NCI-H1436 treated with DMSO at 0.1 percent for 48 hours (cell line): ENCODE measurements at regions not wholly inside any gene's neighbourhood (a gene's known extent, or its start where the extent isn't known, plus 50 kb on each side); places are given as distances from the start of the nearest gene placed in this dataset.
"Not testable (repeated sequence)": the region's sequence is repeated elsewhere in the genome, so short reads cannot be mapped to it uniquely, and the experiment has no call there.

Experiments
- DNase-seq: peaks from one replicate; lab custom pipeline; 2025; lab: John Stamatoyannopoulos, UW

DNA sequence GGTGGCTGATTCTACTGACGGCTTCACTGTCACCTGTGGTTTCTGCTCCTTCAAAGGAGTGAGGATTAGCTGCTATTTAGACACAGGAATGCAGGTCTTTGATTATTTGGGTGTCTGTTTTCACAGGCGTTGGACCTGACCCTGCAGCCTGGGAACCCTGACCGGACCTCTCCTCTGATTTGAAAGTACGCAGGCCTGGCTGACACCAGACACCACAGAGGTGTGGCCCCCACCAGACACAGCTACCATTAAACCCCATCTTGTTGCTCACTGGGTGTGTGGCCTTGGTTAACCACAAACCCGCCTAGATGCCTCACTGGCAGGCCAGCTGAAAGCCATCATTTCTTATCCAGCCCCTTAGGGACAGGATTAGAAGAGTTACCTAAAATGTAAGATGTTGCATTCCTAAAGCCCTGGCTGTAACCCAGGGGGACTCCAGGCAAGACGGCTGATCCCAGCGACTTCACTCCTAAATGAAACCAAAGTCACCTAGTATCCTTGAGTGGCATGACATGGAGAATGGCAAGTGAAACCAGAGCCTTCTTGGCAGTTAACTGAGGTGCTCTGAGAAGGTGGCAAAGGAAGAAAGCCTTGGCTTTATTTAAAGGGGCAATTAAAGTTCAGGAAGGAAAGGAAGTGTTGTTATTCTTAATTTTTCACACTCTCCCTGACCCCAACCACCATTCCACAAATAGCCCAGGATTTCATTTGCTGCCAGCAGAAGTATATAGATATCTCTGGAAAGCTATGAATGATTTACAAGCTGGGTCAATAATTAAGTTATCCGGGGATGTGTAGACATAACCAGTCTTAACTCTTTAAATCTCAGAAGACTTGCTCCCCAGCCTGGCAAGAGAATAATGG is 169.9 kb downstream of the QRSL1 start:
- DNase-seq, result no peak

DNA sequence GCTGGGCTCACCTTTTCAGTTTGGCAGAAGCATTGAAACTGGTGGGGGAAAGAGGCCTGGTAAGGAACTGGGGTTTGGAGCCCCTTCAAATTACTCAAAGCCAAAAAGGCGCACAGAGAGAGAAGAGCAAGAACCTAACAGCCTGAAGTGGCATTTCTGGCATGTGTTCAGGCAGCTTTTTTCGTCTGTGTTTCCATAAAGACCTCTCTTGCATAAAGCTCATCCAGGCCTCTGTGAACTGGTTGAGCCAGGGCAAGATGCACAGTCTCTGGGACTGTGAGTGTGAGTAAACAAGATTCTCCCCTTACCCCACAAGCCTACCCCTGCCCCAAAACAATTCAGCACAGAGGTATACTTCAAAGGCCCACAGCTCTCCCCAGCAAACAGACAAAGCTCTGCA is 167.8 kb downstream of the QRSL1 start:
- no peak for DNase-seq

GRCh38 chr6:106796781-106797180 is 167.4 kb downstream of the QRSL1 start:
- no peak for DNase-seq

GRCh38 chr6:106794129-106794528 is 164.8 kb downstream of the QRSL1 start:
- no peak for DNase-seq

GRCh38 chr6:106792536-106793236 is 163.3 kb downstream of the QRSL1 start:
- DNase-seq, result no peak

DNA sequence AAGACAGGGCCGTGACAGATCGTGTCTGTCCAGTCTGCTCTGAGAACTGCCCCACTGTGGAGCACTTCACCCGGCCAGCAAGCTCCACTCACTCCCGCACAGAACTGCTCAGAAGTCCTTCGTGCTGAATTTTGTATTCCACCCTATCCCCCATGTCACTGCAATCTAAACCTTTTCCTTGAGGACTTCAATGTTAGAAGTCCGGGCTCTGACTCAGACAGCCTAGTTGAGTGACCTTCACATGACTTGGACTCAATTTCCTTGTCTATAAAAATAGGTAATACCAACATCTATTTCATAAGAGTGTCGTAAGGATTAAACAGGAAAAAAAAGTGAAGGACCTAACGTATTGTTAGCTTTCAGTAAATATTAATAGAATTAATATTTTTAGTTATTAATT is 161.6 kb downstream of the QRSL1 start:
- no peak for DNase-seq

- no peak for DNase-seq
Measured at GRCh38 chr6:106790149-106790770, 160.9 kb downstream of the QRSL1 start.

- no peak for DNase-seq
Measured at GRCh38 chr6:106789428-106790148, 160.2 kb downstream of the QRSL1 start.

DNA sequence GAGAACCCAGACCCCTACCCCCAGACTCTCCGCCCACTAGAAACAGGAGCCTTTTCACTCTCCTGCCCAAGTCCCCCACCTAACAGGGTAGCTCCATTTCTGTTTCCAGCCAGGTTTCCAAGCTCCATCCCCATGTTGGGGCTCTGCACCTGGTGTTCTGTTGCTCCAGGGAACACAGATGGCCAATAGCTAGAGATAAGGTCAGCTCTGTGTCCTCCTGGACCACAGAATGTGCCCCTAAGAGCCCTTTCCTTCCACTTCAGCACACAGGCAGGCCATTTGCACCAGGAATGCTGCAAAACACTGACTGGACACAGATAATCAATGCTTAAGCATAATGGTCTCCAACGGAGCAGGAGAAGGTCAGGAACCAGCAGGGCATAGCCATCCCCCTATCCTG is 159.4 kb downstream of the QRSL1 start:
- no peak for DNase-seq

- no peak for DNase-seq
Measured at GRCh38 chr6:106787327-106788196, 158.2 kb downstream of the QRSL1 start.

DNA sequence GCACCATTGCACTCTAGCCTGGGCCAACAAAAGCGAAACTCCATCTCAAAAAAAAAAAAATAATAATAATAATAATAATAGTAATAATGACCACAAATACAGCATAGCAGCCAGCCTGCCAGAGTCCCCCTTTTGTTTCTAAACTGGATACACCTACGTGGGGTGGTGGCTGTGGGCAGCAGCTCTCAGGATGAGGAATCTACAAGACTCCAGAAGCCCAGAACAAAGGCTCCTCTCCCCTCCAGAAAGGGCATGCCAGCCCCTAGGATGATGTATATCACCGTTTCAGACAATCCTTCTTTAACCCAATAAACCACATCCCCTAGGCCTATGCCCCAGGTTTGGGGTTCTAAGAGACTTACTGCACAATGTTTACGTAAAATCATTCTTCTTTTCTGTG is 155.9 kb downstream of the QRSL1 start:
- no peak for DNase-seq

DNA sequence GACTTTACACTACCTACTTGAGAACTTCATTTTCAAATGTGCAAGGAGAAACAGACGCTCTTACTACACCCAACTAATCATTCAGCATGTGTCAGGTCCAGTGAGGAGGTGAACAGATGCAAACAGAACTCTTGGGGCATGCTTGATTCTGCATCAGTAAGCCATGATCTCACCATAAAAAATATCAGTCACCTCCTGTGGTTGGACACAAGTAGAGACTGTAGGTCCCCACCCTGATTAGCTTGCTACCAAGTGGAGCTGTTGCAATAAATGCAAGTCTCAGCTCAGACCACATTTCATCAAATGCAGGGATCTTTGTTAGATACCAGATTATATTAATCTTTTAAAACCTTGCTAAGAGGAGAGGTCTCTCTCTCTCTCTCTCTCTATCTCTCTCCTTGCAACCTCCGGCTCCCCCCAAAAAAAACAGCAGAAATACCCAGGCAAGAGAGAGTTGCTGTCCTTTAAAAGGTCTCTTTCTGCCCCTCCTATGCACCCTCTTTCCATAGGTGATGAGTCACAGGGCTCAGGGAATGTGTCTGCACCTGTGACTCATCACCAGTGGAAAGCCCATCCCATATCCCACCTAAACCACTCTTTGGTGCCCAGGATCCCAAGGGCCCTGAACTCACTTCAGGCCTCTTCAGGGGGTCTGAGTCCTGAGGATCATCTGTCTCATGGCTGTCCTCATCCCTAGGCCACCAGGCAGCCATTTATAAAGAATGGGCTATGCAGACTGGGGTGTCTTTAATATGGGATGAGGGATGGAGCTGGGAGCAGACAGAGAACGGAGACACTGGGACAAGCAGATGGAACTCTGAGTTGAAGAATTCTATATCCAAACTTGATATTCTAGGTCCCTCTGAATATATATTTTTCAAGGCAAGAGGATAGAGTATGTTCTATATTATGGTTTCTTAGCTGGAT is 154.5 kb downstream of the QRSL1 start:
- DNase-seq, result no peak

GRCh38 chr6:106782536-106783285 is 153.3 kb downstream of the QRSL1 start:
- no peak for DNase-seq

- DNase-seq, result not testable (repeated sequence)
Measured at GRCh38 chr6:106779552-106779951, 150.2 kb downstream of the QRSL1 start.

GRCh38 chr6:106778943-106779342 is 149.6 kb downstream of the QRSL1 start:
- no peak for DNase-seq

- no peak for DNase-seq
Measured at GRCh38 chr6:106773996-106774629, 144.7 kb downstream of the QRSL1 start.

DNA sequence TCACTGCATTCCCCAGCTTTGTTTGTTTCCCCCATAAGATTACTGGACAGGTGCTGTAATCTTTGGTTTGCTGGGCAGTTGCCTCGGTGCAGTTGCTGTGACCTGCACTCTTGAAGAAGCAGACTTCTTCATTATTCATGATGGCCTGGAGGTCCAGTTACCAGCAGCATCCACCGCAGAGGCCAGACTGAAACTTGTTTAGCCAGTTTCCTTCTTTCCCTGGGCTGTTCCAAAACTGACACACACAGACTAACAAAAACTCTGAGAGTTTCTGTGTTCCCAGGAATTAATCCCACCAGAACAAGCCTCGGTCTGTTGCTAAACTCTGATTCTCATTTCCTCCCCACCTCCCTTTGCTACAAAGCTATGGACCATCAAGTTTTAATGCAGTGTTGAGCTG is 144.1 kb downstream of the QRSL1 start:
- DNase-seq, result no peak

DNA sequence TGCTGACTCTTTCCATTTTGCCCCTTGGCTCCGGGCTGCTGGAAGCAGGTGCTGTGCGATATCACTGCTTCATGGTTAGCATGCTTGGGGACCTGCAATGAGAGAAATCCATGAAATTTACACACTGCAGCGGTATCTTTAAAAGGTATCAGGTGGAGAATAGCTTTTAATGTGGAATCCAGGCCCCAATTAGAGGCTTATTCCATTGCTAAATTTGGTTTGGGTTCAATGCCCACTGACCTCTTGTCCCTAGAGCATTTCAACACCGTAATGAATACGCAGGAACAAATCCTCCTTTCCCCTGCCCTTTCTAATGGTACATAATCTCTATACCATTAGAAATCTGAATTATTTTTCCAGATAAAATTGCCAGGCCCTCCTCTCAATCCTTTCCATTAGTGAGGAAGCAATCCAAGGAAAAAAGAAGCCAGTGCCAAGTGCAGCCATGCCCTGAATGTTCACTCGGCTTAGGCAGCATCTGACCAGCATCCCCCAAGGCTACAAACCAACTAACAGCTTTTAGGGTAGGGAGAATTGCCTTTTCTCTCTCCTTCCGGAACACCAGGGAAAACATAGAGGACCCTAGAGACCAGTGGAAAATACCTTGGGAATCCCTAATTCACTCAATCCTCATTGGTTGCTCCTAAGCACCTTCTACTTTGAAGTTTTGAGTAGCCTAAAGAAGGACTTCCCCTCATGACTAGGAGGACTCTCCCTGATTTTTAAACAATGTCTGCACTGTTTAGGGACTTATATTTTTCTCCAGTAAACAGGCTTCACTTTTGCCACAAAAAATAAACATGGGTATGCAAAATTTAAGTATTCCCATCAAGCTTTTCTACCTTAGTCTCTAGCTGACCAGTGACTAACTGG is 143.1 kb downstream of the QRSL1 start:
- DNase-seq, result no peak
